ENCODE measurements at regions not wholly inside any gene's neighbourhood (a gene's known extent, or its start where the extent isn't known, plus 50 kb on each side); places are given as distances from the start of the nearest gene placed in this dataset.

GRCh38 chr3:64936556-64936955 is 248.8 kb upstream of the ADAMTS9 start:
- H3K36me3 ChIP-seq (ENCODE audit: control insufficient read depth in 1 of 2, insufficient read depth in 2 of 2, low read length in 2 of 2): no peaks in the 10 kb centered on the region
- ChIA-PET POLR2A (no interaction called here), RAD21 (ENCODE audit: low non-redundant PET in 1 of 2, low total read pairs in 2 of 2, uncharacterized antibody in 2 of 2, unreplicated experiment in 2 of 2) (no interaction called here), CTCF (no interaction called here)
- no peak overlapping the region for H3K27ac ChIP-seq (ENCODE audit: low read depth, low read length)
- H3K79me2 ChIP-seq (ENCODE audit: insufficient read depth, low read length): no peaks in the 10 kb centered on the region
- BruUV-seq (replicated peaks): no TSS peak
- no peaks in the 10 kb centered on the region for H3K9me2 ChIP-seq (ENCODE audit: insufficient read depth)
- no peaks in the 10 kb centered on the region for H4K20me1 ChIP-seq (ENCODE audit: insufficient read depth)
- no peak overlapping the region for H3K4me3 ChIP-seq (replicated peaks in 1 of 2; ENCODE audit: low read depth in 1 of 2, low read length in 2 of 2)
- no peak overlapping the region for H3K9ac ChIP-seq (ENCODE audit: low read length)
- no peak overlapping the region for H3K4me2 ChIP-seq (ENCODE audit: low read length)
- no peaks in the 10 kb centered on the region for H3K4me1 ChIP-seq (ENCODE audit: control insufficient read depth in 1 of 2, insufficient read depth in 2 of 2, low read length in 2 of 2)
- no peak for TF ChIP-seq ZBTB33 (IDR thresholded peaks at IDR 0.05; ENCODE audit: extremely low read depth, insufficient replicate concordance, low read length)
- no peak overlapping the region for H2AFZ ChIP-seq (ENCODE audit: low read depth, low read length, poor library complexity, severe bottlenecking)
- intact Hi-C loops (cut with micrococcal nuclease): no loop called here
- DNase-seq (ENCODE audit: low read depth, low spot score) (no peak), ATAC-seq (no peak)
- 0 out of 2 replicates have a peak, but pooled peaks cover 3% of the 10 kb centered on the region for H3K27me3 ChIP-seq (ENCODE audit: insufficient read depth, low read length)
- H3K9me3 ChIP-seq (ENCODE audit: control insufficient read depth in 1 of 2, insufficient read depth in 1 of 2, low read depth in 1 of 2, low read length in 2 of 2): no peaks in the 10 kb centered on the region

GRCh38 chr3:64935971-64936370 is 248.2 kb upstream of the ADAMTS9 start:
- no peak overlapping the region for H3K4me3 ChIP-seq (replicated peaks in 1 of 2; ENCODE audit: low read depth in 1 of 2, low read length in 2 of 2)
- H3K4me2 ChIP-seq (ENCODE audit: low read length): no peak overlapping the region
- H3K36me3 ChIP-seq (ENCODE audit: control insufficient read depth in 1 of 2, insufficient read depth in 2 of 2, low read length in 2 of 2): no peaks in the 10 kb centered on the region
- ChIA-PET POLR2A (no interaction called here), RAD21 (ENCODE audit: low non-redundant PET in 1 of 2, low total read pairs in 2 of 2, uncharacterized antibody in 2 of 2, unreplicated experiment in 2 of 2) (no interaction called here), CTCF (no interaction called here)
- TF ChIP-seq EZH2phosphoT487 (IDR thresholded peaks at IDR 0.05; ENCODE audit: borderline replicate concordance): no peak
- no peak for TF ChIP-seq ZNF274 (IDR thresholded peaks at IDR 0.05; ENCODE audit: low read depth, low read length)
- no peak for TF ChIP-seq SRF (IDR thresholded peaks at IDR 0.05; ENCODE audit: low read depth)
- TF ChIP-seq ELF1 (IDR thresholded peaks at IDR 0.05; ENCODE audit: borderline replicate concordance, low read depth): no peak
- no peak for TF ChIP-seq ZFX (IDR thresholded peaks at IDR 0.05)
- no peak for TF ChIP-seq RAD21 (IDR thresholded peaks at IDR 0.05; ENCODE audit: low read depth)
- H3K9ac ChIP-seq (ENCODE audit: low read length): no peak overlapping the region
- no peaks in the 10 kb centered on the region for H3K79me2 ChIP-seq (ENCODE audit: insufficient read depth, low read length)
- no peak overlapping the region for H3K27ac ChIP-seq (ENCODE audit: low read depth, low read length)
- 0 out of 2 replicates have a peak, but pooled peaks cover under 1% of the 10 kb centered on the region for H3K27me3 ChIP-seq (ENCODE audit: insufficient read depth, low read length)
- H3K4me1 ChIP-seq (ENCODE audit: control insufficient read depth in 1 of 2, insufficient read depth in 2 of 2, low read length in 2 of 2): no peaks in the 10 kb centered on the region
- no peaks in the 10 kb centered on the region for H4K20me1 ChIP-seq (ENCODE audit: insufficient read depth)
- no TSS peak for BruUV-seq (replicated peaks)
- DNase-seq (ENCODE audit: low read depth, low spot score) (no peak), ATAC-seq (no peak)
- no peaks in the 10 kb centered on the region for H3K9me2 ChIP-seq (ENCODE audit: insufficient read depth)
- intact Hi-C loops (cut with micrococcal nuclease): no loop called here
- H2AFZ ChIP-seq (ENCODE audit: low read depth, low read length, poor library complexity, severe bottlenecking): no peak overlapping the region
- no peaks in the 10 kb centered on the region for H3K9me3 ChIP-seq (ENCODE audit: control insufficient read depth in 1 of 2, insufficient read depth in 1 of 2, low read depth in 1 of 2, low read length in 2 of 2)
